ENCODE measurements at regions not wholly inside any gene's neighbourhood (a gene's known extent, or its start where the extent isn't known, plus 50 kb on each side); places are given as distances from the start of the nearest gene placed in this dataset.

DNA sequence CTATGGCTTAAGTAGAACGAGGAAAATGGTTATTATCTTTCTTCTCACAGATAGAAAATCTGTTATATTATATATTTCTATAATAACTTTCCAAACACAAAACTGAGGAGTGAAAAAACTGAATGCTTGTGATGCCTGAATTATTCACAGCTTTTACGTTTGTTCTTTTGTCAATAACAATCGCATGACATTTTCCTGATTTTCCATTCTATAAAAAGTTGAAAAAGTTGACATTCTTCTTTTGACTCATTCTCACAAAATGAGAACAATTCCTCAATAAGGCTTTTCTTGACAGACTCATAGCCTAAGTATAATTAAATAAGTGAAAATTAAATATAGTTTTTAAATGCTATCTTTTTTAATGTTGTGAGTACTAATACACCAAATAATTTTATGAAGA lies 288.8 kb upstream of the TGFBR2 start:
- Histone ChIP-seq H4K20me1 (ENCODE audit: insufficient read depth, low read length, poor library complexity, severe bottlenecking) (no peaks in the 10 kb centered on the region), H3K79me2 (ENCODE audit: insufficient read depth, low read length) (no peaks in the 10 kb centered on the region), H3F3A (ENCODE audit: low read depth) (no peaks in the 10 kb centered on the region), H3K9me3 (ENCODE audit: insufficient read depth, low read depth, low read length) (0 out of 2 replicates have a peak, but pooled peaks cover 5% of the 10 kb centered on the region), H3K4me3 (ENCODE audit: low read length, poor library complexity, severe bottlenecking) (no peak overlapping the region), H3K4me1 (ENCODE audit: insufficient read depth, low read length, poor library complexity, severe bottlenecking) (peaks cover 4% of the 10 kb centered on the region), H3K36me3 (ENCODE audit: insufficient read depth, low read length) (no peaks in the 10 kb centered on the region), H2AFZ (ENCODE audit: low read length) (no peak overlapping the region), H3K9me2 (replicated peaks; ENCODE audit: low read depth, low read length) (no peaks in the 10 kb centered on the region), H3K4me2 (ENCODE audit: low read depth, low read length, poor library complexity, severe bottlenecking) (no peak overlapping the region), H3K9ac (ENCODE audit: low read depth, low read length, poor library complexity, severe bottlenecking) (no peak overlapping the region), H3K27me3 (ENCODE audit: insufficient read depth, low read length, poor library complexity, severe bottlenecking) (no peaks in the 10 kb centered on the region)
- TF ChIP-seq, protein P1, sequence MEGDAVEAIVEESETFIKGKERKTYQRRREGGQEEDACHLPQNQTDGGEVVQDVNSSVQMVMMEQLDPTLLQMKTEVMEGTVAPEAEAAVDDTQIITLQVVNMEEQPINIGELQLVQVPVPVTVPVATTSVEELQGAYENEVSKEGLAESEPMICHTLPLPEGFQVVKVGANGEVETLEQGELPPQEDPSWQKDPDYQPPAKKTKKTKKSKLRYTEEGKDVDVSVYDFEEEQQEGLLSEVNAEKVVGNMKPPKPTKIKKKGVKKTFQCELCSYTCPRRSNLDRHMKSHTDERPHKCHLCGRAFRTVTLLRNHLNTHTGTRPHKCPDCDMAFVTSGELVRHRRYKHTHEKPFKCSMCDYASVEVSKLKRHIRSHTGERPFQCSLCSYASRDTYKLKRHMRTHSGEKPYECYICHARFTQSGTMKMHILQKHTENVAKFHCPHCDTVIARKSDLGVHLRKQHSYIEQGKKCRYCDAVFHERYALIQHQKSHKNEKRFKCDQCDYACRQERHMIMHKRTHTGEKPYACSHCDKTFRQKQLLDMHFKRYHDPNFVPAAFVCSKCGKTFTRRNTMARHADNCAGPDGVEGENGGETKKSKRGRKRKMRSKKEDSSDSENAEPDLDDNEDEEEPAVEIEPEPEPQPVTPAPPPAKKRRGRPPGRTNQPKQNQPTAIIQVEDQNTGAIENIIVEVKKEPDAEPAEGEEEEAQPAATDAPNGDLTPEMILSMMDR (conservative IDR thresholded peaks at IDR 0.05; ENCODE audit: low read length) = no peak
- TF ChIP-seq EZH2phosphoT487 (IDR thresholded peaks at IDR 0.05; ENCODE audit: borderline replicate concordance) = no peak

DNA sequence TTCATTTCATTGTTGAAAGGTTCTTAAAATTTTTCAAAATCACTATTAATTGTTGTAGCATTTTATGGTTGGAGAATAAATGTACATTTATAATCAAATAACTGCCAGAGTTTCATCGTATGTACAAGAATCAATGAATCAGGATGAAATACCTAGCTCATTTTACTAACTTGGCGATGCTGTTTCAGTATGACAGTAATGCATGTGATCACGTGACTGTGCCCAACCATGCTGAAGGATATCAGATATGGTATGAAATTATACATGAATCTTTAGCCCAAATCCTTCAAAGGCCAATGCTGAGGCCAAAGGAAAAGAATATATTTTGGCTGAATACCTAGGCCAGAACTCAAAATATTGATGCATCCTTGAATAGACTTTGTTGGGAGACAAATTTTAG lies 288.3 kb upstream of the TGFBR2 start:
- Histone ChIP-seq H3K27me3 (ENCODE audit: insufficient read depth, low read length, poor library complexity, severe bottlenecking) (no peaks in the 10 kb centered on the region), H3K79me2 (ENCODE audit: insufficient read depth, low read length) (no peaks in the 10 kb centered on the region), H3K36me3 (ENCODE audit: insufficient read depth, low read length) (no peaks in the 10 kb centered on the region), H3K9ac (ENCODE audit: low read depth, low read length, poor library complexity, severe bottlenecking) (no peak overlapping the region), H4K20me1 (ENCODE audit: insufficient read depth, low read length, poor library complexity, severe bottlenecking) (no peaks in the 10 kb centered on the region), H3K4me2 (ENCODE audit: low read depth, low read length, poor library complexity, severe bottlenecking) (no peak overlapping the region), H3K4me1 (ENCODE audit: insufficient read depth, low read length, poor library complexity, severe bottlenecking) (peaks cover 4% of the 10 kb centered on the region), H3K4me3 (ENCODE audit: low read length, poor library complexity, severe bottlenecking) (no peak overlapping the region), H2AFZ (ENCODE audit: low read length) (no peak overlapping the region), H3K9me3 (ENCODE audit: insufficient read depth, low read depth, low read length) (0 out of 2 replicates have a peak, but pooled peaks cover 5% of the 10 kb centered on the region), H3F3A (ENCODE audit: low read depth) (no peaks in the 10 kb centered on the region), H3K9me2 (replicated peaks; ENCODE audit: low read depth, low read length) (no peaks in the 10 kb centered on the region)
- TF ChIP-seq EZH2phosphoT487 (IDR thresholded peaks at IDR 0.05; ENCODE audit: borderline replicate concordance) = no peak
- TF ChIP-seq, protein P1 (conservative IDR thresholded peaks at IDR 0.05; ENCODE audit: low read length) = no peak

DNA sequence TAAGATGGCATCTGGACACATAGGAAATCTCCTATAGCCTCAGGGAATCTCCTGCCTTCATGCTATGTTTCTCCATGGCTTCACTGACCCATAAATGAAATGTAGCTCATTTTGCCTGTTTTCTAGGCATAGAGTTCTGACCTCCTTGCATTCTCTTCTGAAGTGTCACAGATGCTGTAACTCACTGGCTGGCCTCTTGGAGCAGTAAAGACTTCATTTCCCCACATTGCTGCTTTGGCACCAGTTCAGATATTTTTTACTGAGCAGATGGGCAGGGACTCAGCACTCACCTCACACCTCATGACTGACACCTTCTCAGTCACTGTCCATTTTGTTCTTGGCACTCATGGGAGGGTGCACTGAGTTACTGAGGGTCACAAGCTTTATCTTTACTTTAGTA lies 286.7 kb upstream of the TGFBR2 start:
- Histone ChIP-seq H3K36me3 (ENCODE audit: insufficient read depth, low read length) (no peaks in the 10 kb centered on the region), H3K4me1 (ENCODE audit: insufficient read depth, low read length, poor library complexity, severe bottlenecking) (peaks cover 4% of the 10 kb centered on the region), H4K20me1 (ENCODE audit: insufficient read depth, low read length, poor library complexity, severe bottlenecking) (no peaks in the 10 kb centered on the region), H3K79me2 (ENCODE audit: insufficient read depth, low read length) (no peaks in the 10 kb centered on the region), H3K4me3 (ENCODE audit: low read length, poor library complexity, severe bottlenecking) (no peak overlapping the region), H3F3A (ENCODE audit: low read depth) (no peaks in the 10 kb centered on the region), H3K27me3 (ENCODE audit: insufficient read depth, low read length, poor library complexity, severe bottlenecking) (no peaks in the 10 kb centered on the region), H3K9ac (ENCODE audit: low read depth, low read length, poor library complexity, severe bottlenecking) (no peak overlapping the region), H3K9me2 (replicated peaks; ENCODE audit: low read depth, low read length) (no peaks in the 10 kb centered on the region), H3K9me3 (ENCODE audit: insufficient read depth, low read depth, low read length) (0 out of 2 replicates have a peak, but pooled peaks cover 5% of the 10 kb centered on the region), H3K4me2 (ENCODE audit: low read depth, low read length, poor library complexity, severe bottlenecking) (no peak overlapping the region), H2AFZ (ENCODE audit: low read length) (0 out of 2 replicates have a peak overlapping the region, but pooled peaks have one; percentile 11)
- TF ChIP-seq EZH2phosphoT487 (IDR thresholded peaks at IDR 0.05; ENCODE audit: borderline replicate concordance) = no peak
- TF ChIP-seq, protein P1 (conservative IDR thresholded peaks at IDR 0.05; ENCODE audit: low read length) = peak; percentile 72
